Activated T-helper 2 cell treated with anti-CD3 and anti-CD28 coated beads, Interferon-gamma antibody, Interleukin-2, Interleukin-4, amounts not matched to agents 10 μg/mL and 5 μg/mL and 100 μg/mL, durations not matched to agents 14 hours and 24 hours and 36 hours (primary cell): ENCODE measurements at regions not wholly inside any gene's neighbourhood (a gene's known extent, or its start where the extent isn't known, plus 50 kb on each side); places are given as distances from the start of the nearest gene placed in this dataset.

Source experiments
- DNase-seq: peaks from one replicate; pipeline ENCODE4 v3.0.0; 2021; ENCODE audit warnings: low spot score
- H3K27ac Mint-ChIP-seq: one replicate; pipeline ENCODE4 v1.8.0; 2021; ENCODE audit warnings: mixed read lengths
- H3K27me3 Mint-ChIP-seq: one replicate; pipeline ENCODE4 v1.8.0; 2021; ENCODE audit warnings: low read depth, mixed read lengths
- H3K36me3 Mint-ChIP-seq: one replicate; pipeline ENCODE4 v1.8.0; 2021; ENCODE audit warnings: low read depth, mixed read lengths
- H3K4me1 Mint-ChIP-seq: one replicate; pipeline ENCODE4 v1.8.0; 2021; ENCODE audit warnings: low read depth, mixed read lengths
- H3K4me3 Mint-ChIP-seq: one replicate; pipeline ENCODE4 v1.8.0; 2021; ENCODE audit warnings: low read depth, mild to moderate bottlenecking, moderate library complexity, mixed read lengths
- H3K9me3 Mint-ChIP-seq: one replicate; pipeline ENCODE4 v1.8.0; 2021; ENCODE audit warnings: mixed read lengths
- intact Hi-C: fragments of 100-400 bp; cut with micrococcal nuclease; formaldehyde crosslinking; loops from one replicate; pipeline ENCODE4 v1.15.1; 2023

GRCh38 chr20:11159728-11160127 lies 485.9 kb upstream of the JAG1 start:
- Mint-ChIP-seq H3K36me3 (no peaks in the 10 kb centered on the region), H3K27ac (no peak overlapping the region), H3K27me3 (no peaks in the 10 kb centered on the region), H3K4me3 (no peak overlapping the region), H3K4me1 (no peaks in the 10 kb centered on the region), H3K9me3 (no peaks in the 10 kb centered on the region)
- intact Hi-C loops, result no loop called here
- DNase-seq, result no peak

- H3K9me3 Mint-ChIP-seq, result no peaks in the 10 kb centered on the region
- no peaks in the 10 kb centered on the region for H3K36me3 Mint-ChIP-seq
- no peak overlapping the region for H3K4me3 Mint-ChIP-seq
- no peaks in the 10 kb centered on the region for H3K27me3 Mint-ChIP-seq
- H3K27ac Mint-ChIP-seq, result no peak overlapping the region
- no peak for DNase-seq
- no peaks in the 10 kb centered on the region for H3K4me1 Mint-ChIP-seq
- intact Hi-C loops, result no loop called here
These were observed 488.4 kb upstream of the JAG1 start for GRCh38 chr20:11162026-11162775.

GRCh38 chr20:11165789-11166188 lies 492.0 kb upstream of the JAG1 start:
- Mint-ChIP-seq H3K27ac (no peak overlapping the region), H3K4me3 (no peak overlapping the region), H3K9me3 (no peaks in the 10 kb centered on the region), H3K36me3 (no peaks in the 10 kb centered on the region), H3K4me1 (no peaks in the 10 kb centered on the region), H3K27me3 (no peaks in the 10 kb centered on the region)
- no peak for DNase-seq
- intact Hi-C loops, result no loop called here

- DNase-seq, result no peak
- Mint-ChIP-seq H3K4me3 (no peak overlapping the region), H3K36me3 (no peaks in the 10 kb centered on the region), H3K27ac (no peak overlapping the region), H3K4me1 (no peaks in the 10 kb centered on the region), H3K27me3 (no peaks in the 10 kb centered on the region), H3K9me3 (no peaks in the 10 kb centered on the region)
- intact Hi-C loops, result no loop called here
These were observed 492.9 kb upstream of the JAG1 start for GRCh38 chr20:11166712-11167111.

- H3K4me1 Mint-ChIP-seq, result no peaks in the 10 kb centered on the region
- H3K4me3 Mint-ChIP-seq, result no peak overlapping the region
- H3K9me3 Mint-ChIP-seq, result no peaks in the 10 kb centered on the region
- no peak for DNase-seq
- no peaks in the 10 kb centered on the region for H3K36me3 Mint-ChIP-seq
- intact Hi-C loops, result no loop called here
- H3K27me3 Mint-ChIP-seq, result no peaks in the 10 kb centered on the region
- no peak overlapping the region for H3K27ac Mint-ChIP-seq
These were observed 494.2 kb upstream of the JAG1 start for GRCh38 chr20:11168026-11168425.

GRCh38 chr20:11170025-11170424 lies 496.2 kb upstream of the JAG1 start:
- Mint-ChIP-seq H3K27ac (no peak overlapping the region), H3K4me1 (no peaks in the 10 kb centered on the region), H3K27me3 (no peaks in the 10 kb centered on the region), H3K4me3 (no peak overlapping the region), H3K9me3 (no peaks in the 10 kb centered on the region), H3K36me3 (no peaks in the 10 kb centered on the region)
- no peak for DNase-seq
- intact Hi-C loops, result no loop called here

GRCh38 chr20:11170565-11170964 lies 496.8 kb upstream of the JAG1 start:
- H3K9me3 Mint-ChIP-seq, result no peaks in the 10 kb centered on the region
- intact Hi-C loops, result no loop called here
- DNase-seq, result no peak
- H3K27ac Mint-ChIP-seq, result no peak overlapping the region
- no peak overlapping the region for H3K4me3 Mint-ChIP-seq
- no peaks in the 10 kb centered on the region for H3K27me3 Mint-ChIP-seq
- H3K36me3 Mint-ChIP-seq, result no peaks in the 10 kb centered on the region
- H3K4me1 Mint-ChIP-seq, result no peaks in the 10 kb centered on the region

- no peak overlapping the region for H3K27ac Mint-ChIP-seq
- no peak overlapping the region for H3K4me3 Mint-ChIP-seq
- no peaks in the 10 kb centered on the region for H3K4me1 Mint-ChIP-seq
- H3K9me3 Mint-ChIP-seq, result no peaks in the 10 kb centered on the region
- H3K27me3 Mint-ChIP-seq, result no peaks in the 10 kb centered on the region
- no peak for DNase-seq
- intact Hi-C loops, result no loop called here
- no peaks in the 10 kb centered on the region for H3K36me3 Mint-ChIP-seq
These were observed 499.1 kb upstream of the JAG1 start for GRCh38 chr20:11172881-11173280.

GRCh38 chr20:11173916-11174315 lies 500.1 kb upstream of the JAG1 start:
- Mint-ChIP-seq H3K4me3 (no peak overlapping the region), H3K9me3 (no peaks in the 10 kb centered on the region), H3K27me3 (no peaks in the 10 kb centered on the region), H3K27ac (no peak overlapping the region), H3K4me1 (no peaks in the 10 kb centered on the region), H3K36me3 (no peaks in the 10 kb centered on the region)
- intact Hi-C loops, result no loop called here
- DNase-seq, result no peak

GRCh38 chr20:11174861-11175260 lies 501.1 kb upstream of the JAG1 start:
- H3K27ac Mint-ChIP-seq, result no peak overlapping the region
- H3K4me1 Mint-ChIP-seq, result no peaks in the 10 kb centered on the region
- intact Hi-C loops, result no loop called here
- H3K36me3 Mint-ChIP-seq, result no peaks in the 10 kb centered on the region
- no peaks in the 10 kb centered on the region for H3K9me3 Mint-ChIP-seq
- H3K27me3 Mint-ChIP-seq, result no peaks in the 10 kb centered on the region
- no peak for DNase-seq
- H3K4me3 Mint-ChIP-seq, result no peak overlapping the region

GRCh38 chr20:11176431-11176830 lies 502.6 kb upstream of the JAG1 start:
- H3K27me3 Mint-ChIP-seq, result no peaks in the 10 kb centered on the region
- H3K4me1 Mint-ChIP-seq, result no peaks in the 10 kb centered on the region
- intact Hi-C loops, result no loop called here
- no peak for DNase-seq
- H3K4me3 Mint-ChIP-seq, result no peak overlapping the region
- H3K36me3 Mint-ChIP-seq, result no peaks in the 10 kb centered on the region
- no peaks in the 10 kb centered on the region for H3K9me3 Mint-ChIP-seq
- no peak overlapping the region for H3K27ac Mint-ChIP-seq

GRCh38 chr20:11178946-11179654 lies 505.3 kb upstream of the JAG1 start:
- no peak overlapping the region for H3K4me3 Mint-ChIP-seq
- no peaks in the 10 kb centered on the region for H3K4me1 Mint-ChIP-seq
- DNase-seq, result no peak
- H3K27ac Mint-ChIP-seq, result no peak overlapping the region
- H3K27me3 Mint-ChIP-seq, result no peaks in the 10 kb centered on the region
- peaks cover 3% of the 10 kb centered on the region for H3K9me3 Mint-ChIP-seq
- no peaks in the 10 kb centered on the region for H3K36me3 Mint-ChIP-seq
- intact Hi-C loops, result no loop called here

GRCh38 chr20:11180186-11180585 lies 506.4 kb upstream of the JAG1 start:
- Mint-ChIP-seq H3K36me3 (no peaks in the 10 kb centered on the region), H3K27ac (no peak overlapping the region), H3K27me3 (no peaks in the 10 kb centered on the region), H3K4me3 (no peak overlapping the region), H3K9me3 (peaks cover 8% of the 10 kb centered on the region), H3K4me1 (no peaks in the 10 kb centered on the region)
- no peak for DNase-seq
- intact Hi-C loops, result no loop called here
